ENCODE measurements at regions not wholly inside any gene's neighbourhood (a gene's known extent, or its start where the extent isn't known, plus 50 kb on each side); places are given as distances from the start of the nearest gene placed in this dataset.

DNA sequence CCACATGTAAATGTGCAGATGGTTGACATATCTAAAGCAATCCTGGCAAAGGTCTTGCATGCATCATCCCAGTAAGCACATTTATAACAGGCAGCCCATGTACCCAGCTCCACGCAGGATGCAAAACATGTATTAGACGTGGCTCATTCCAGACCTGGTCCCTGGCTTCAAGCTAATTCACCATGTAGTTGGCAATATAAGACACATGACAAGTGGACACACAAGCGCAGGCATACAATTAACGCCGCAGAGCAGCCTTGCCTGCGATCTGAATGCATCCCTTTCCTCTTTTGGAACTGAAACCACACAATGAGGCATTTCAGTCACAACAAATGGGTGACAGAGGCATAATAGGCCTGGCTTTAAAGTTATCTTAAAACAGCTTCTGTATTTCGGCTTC, 114.5 kb upstream of the TRIM2 start:
- H3K4me3 ChIP-seq (ENCODE audit: low read depth, low read length), result no peak overlapping the region
- no peak for DNase-seq (ENCODE audit: low read depth)
- TF ChIP-seq, protein P1, sequence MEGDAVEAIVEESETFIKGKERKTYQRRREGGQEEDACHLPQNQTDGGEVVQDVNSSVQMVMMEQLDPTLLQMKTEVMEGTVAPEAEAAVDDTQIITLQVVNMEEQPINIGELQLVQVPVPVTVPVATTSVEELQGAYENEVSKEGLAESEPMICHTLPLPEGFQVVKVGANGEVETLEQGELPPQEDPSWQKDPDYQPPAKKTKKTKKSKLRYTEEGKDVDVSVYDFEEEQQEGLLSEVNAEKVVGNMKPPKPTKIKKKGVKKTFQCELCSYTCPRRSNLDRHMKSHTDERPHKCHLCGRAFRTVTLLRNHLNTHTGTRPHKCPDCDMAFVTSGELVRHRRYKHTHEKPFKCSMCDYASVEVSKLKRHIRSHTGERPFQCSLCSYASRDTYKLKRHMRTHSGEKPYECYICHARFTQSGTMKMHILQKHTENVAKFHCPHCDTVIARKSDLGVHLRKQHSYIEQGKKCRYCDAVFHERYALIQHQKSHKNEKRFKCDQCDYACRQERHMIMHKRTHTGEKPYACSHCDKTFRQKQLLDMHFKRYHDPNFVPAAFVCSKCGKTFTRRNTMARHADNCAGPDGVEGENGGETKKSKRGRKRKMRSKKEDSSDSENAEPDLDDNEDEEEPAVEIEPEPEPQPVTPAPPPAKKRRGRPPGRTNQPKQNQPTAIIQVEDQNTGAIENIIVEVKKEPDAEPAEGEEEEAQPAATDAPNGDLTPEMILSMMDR (IDR thresholded peaks at IDR 0.05; ENCODE audit: low read depth, low read length, missing control alignments), result no peak
- in situ Hi-C loops (cut with HindIII; ENCODE audit: low sequenced_read_pairs), result no loop called here

DNA sequence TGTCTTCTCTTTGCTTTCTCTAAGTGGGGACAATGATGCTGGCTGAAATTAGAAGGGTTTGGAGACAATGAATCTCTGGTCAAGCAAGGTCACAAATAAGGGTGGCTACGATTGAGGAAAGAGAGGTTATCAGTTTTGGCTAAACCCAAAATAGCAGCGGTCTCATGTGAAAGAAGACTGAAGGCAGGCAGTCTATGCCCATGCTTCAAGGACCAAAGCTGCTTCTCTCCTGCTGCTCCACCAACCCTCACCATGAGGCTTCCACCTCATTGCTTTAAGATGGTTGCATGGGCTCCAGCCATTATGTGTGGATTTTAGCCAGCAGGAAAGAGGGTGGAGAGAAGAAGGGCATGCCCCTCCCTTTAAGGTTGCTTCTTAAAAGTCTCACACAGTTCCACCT, 114.1 kb upstream of the TRIM2 start:
- no peak for DNase-seq (ENCODE audit: low read depth)
- TF ChIP-seq, protein P1 (IDR thresholded peaks at IDR 0.05; ENCODE audit: low read depth, low read length, missing control alignments), result no peak
- H3K4me3 ChIP-seq (ENCODE audit: low read depth, low read length), result no peak overlapping the region
- in situ Hi-C loops (cut with HindIII; ENCODE audit: low sequenced_read_pairs), result no loop called here

DNA sequence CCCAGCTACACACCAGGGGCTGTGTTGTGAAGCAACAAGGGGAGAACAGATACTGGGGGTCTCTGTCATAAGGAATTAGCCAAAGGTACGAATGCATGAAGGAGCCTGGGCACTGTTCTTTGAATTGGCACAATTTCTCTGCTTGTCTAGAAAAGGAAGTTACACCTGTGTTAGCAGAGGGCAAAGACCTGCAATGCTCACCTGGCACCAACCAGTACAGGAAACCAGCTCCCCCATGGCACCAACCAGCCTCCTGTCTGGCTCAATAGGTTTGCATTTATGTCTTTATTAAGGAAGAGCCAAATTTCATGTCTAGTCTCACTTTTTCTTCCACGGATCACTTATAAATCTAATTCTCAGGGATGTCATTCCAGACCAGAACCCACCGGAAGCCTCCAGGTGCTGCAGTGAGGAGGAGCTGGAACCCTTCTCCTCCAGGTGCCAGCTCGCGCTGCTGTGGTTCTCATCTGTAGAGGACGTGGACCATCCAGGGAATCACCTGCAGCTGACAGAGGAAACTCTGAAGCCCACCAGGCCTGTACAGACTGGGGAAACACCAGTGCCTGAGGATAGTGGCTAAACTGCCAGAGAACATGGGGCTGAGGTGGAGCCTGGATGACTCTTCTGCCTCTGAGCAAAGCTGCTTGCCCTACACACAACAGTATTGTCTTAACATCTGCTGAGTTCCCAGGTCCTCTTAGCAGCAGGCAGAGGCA, 113.4 kb upstream of the TRIM2 start:
- no peak for DNase-seq (ENCODE audit: low read depth)
- no peak overlapping the region for H3K4me3 ChIP-seq (ENCODE audit: low read depth, low read length)
- in situ Hi-C loops (cut with HindIII; ENCODE audit: low sequenced_read_pairs), result no loop called here
- TF ChIP-seq, protein P1 (IDR thresholded peaks at IDR 0.05; ENCODE audit: low read depth, low read length, missing control alignments), result no peak

DNA sequence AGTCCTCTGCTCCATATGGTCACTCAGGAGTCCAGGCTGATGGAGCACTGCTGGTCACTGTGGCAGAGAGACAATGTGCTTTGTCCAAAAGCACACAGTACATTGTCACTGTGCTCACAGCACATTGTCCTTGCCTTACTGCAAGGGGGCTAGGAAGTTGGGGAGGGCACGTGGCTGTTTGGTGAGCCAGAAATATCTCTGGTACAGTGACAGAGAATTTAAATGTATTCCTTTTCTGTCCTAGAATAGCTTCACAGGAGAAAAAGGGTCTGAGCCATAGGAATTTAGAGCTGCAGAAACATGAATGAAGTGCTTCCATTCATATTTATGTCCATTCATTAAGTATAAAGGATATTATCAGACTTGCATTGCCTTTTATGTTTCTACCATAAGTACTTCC, 110.8 kb upstream of the TRIM2 start:
- in situ Hi-C loops (cut with HindIII; ENCODE audit: low sequenced_read_pairs), result no loop called here

DNA sequence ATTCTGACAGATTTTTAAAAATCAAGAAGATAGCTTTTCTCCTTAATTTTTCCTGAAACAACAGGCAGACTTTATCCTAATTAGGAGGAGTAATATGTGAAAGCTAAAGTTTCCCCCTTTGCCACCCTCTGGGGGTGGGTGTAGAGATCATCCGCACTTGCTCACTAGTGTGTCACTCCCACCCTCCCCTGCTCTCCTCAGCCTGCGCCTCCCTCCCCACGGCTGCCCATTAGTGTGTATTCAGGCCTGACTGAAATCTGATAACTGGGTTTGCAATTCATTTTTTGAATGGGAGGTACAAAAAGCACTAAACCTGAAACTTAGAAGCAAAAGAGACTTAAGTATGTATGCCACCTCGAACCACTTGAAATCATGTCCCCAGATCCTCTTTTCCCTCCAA, 110.4 kb upstream of the TRIM2 start:
- TF ChIP-seq, protein P1 (IDR thresholded peaks at IDR 0.05; ENCODE audit: low read depth, low read length, missing control alignments), result no peak
- DNase-seq (ENCODE audit: low read depth), result no peak
- in situ Hi-C loops (cut with HindIII; ENCODE audit: low sequenced_read_pairs), result no loop called here
- no peak overlapping the region for H3K4me3 ChIP-seq (ENCODE audit: low read depth, low read length)

More for the DNA sequence above, 110.8 kb upstream of the TRIM2 start:
- H3K4me3 ChIP-seq (ENCODE audit: low read depth, low read length), result no peak overlapping the region
- TF ChIP-seq, protein P1 (IDR thresholded peaks at IDR 0.05; ENCODE audit: low read depth, low read length, missing control alignments), result no peak
- no peak for DNase-seq (ENCODE audit: low read depth)

DNA sequence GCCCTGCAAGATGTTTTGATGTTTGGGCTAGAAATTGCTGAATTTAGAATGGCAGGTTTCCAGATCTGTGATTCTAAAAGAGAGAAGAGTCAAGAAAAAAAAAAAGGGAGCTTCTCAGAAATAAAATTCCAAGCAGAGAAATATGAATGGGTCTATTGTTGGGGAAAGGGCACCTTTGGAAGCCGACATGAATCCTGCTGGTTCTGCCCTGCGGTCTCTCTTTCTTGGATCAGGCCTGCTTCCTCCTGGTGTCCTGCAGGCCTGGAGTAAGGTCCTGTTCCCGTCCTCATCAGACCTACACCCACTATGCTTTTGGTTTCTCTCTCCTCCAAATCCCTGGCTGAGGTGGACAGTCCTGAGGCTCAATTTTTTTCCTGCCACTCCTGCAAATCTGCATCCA, 109.8 kb upstream of the TRIM2 start:
- TF ChIP-seq, protein P1 (IDR thresholded peaks at IDR 0.05; ENCODE audit: low read depth, low read length, missing control alignments), result no peak

More for the DNA sequence above, 109.8 kb upstream of the TRIM2 start:
- no peak overlapping the region for H3K4me3 ChIP-seq (ENCODE audit: low read depth, low read length)
- in situ Hi-C loops (cut with HindIII; ENCODE audit: low sequenced_read_pairs), result no loop called here
- DNase-seq (ENCODE audit: low read depth), result no peak
